HG02885 (cell line): ENCODE measurements at regions not wholly inside any gene's neighbourhood (a gene's known extent, or its start where the extent isn't known, plus 50 kb on each side); places are given as distances from the start of the nearest gene placed in this dataset.
"Not testable (repeated sequence)": the region's sequence is repeated elsewhere in the genome, so short reads cannot be mapped to it uniquely, and the experiment has no call there.

Experiments used
- ATAC-seq: cut with Tn5 transposase; IDR thresholded peaks from one replicate; pipeline ENCODE4 v1.9.1; 2021; ENCODE audit warnings: mild to moderate bottlenecking; ENCODE audit not compliant: unreplicated experiment, poor library complexity

- ATAC-seq = no peak
Observed at GRCh38 chr6:137793805-137794515, 73.1 kb upstream of the TNFAIP3 start.

GRCh38 chr6:137794516-137795201, 72.4 kb upstream of the TNFAIP3 start:
- ATAC-seq = no peak

- ATAC-seq = no peak
Observed at GRCh38 chr6:137795501-137795900, 71.6 kb upstream of the TNFAIP3 start.

- ATAC-seq = no peak
Observed at GRCh38 chr6:137798261-137798660, 68.8 kb upstream of the TNFAIP3 start.

- ATAC-seq = no peak
Observed at GRCh38 chr6:137798846-137799245, 68.2 kb upstream of the TNFAIP3 start.

GRCh38 chr6:137799950-137800568, 67.0 kb upstream of the TNFAIP3 start:
- ATAC-seq = no peak

- no peak for ATAC-seq
Observed at GRCh38 chr6:137800762-137801161, 66.3 kb upstream of the TNFAIP3 start.

- no peak for ATAC-seq
Observed at GRCh38 chr6:137801352-137802114, 65.5 kb upstream of the TNFAIP3 start.

GRCh38 chr6:137802408-137803182, 64.5 kb upstream of the TNFAIP3 start:
- no peak for ATAC-seq

- ATAC-seq = no peak
Observed at GRCh38 chr6:137804637-137805036, 62.4 kb upstream of the TNFAIP3 start.

- no peak for ATAC-seq
Observed at GRCh38 chr6:137805622-137806021, 61.4 kb upstream of the TNFAIP3 start.

- ATAC-seq = no peak
Observed at GRCh38 chr6:137806914-137807682, 60.0 kb upstream of the TNFAIP3 start.

- no peak for ATAC-seq
Observed at GRCh38 chr6:137808191-137808590, 58.9 kb upstream of the TNFAIP3 start.

- no peak for ATAC-seq
Observed at GRCh38 chr6:137808836-137809315, 58.2 kb upstream of the TNFAIP3 start.

GRCh38 chr6:137809895-137810553, 57.0 kb upstream of the TNFAIP3 start:
- not testable (repeated sequence) for ATAC-seq

GRCh38 chr6:137810554-137811120, 56.4 kb upstream of the TNFAIP3 start:
- ATAC-seq = no peak

- peak; percentile 98 for ATAC-seq
Observed at GRCh38 chr6:137811121-137811915, 55.7 kb upstream of the TNFAIP3 start.
